ENCODE measurements at regions not wholly inside any gene's neighbourhood (a gene's known extent, or its start where the extent isn't known, plus 50 kb on each side); places are given as distances from the start of the nearest gene placed in this dataset.

DNA sequence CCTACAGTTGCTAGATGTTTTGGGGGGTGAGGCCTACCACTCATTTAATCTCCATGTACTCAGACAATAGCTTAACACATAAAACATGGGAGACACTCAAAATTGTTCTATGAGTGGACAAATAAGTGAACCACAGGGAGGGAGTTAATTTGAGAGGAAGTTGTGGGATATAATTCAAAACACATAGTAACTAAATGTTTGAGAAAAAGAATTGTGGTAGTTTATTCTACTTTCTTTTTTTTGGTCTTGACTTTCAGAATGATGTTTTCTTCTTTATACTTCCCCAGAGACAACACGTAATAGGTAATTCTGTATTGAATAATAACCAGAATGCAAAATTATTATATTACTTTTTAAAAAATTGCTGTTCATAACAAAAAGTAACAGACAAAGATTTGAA, 453.8 kb downstream of the RFPL4B start:
- DNase-seq (ENCODE audit: low spot score), result no peak

DNA sequence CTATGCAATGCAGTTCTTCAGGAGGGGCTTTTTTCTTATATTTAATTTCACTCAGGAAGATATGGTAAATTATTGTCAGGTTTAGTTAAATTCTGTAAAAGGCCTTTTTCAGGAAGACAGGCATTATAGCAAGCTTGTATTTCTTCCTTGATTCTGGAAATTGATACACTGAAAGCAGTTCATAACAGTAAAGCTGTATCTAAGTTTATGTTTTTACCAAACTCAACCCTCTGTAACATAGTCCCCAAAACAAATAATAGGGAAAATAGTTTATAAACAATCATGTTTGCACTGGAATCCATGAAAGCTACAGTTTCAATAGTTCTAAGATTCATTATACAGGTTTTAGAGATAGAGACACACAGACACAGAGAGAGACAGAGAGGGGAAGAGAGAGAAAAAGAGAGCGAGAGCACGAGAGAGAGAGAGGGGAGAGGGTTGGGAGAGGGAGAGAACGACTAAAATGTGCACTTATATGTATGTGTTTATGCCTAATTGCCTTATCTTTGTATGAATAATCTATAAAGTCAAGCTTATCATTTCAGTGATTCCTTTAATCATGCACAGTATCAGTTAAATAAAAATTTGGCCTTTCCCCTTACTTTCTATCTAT, 454.4 kb downstream of the RFPL4B start:
- no peak for DNase-seq (ENCODE audit: low spot score)

DNA sequence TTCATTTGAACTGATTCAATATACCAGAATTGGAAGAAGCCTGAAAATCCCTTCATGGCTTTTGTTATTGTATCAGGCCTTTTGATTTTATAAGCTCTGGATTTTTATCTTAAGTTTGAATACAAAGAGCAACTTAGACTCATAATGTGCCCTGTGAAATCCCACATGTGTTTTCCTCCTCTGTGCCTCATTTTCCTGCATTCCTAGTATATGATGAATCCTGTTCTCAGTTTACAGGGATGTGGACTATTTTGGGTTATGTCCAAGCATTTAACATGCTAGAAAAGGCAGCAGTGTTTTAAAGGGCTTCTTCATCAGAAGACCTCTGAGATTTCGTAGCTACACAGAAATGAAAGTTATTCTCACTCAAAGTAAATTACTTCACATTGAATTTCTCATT, 455.0 kb downstream of the RFPL4B start:
- DNase-seq (ENCODE audit: low spot score), result no peak

DNA sequence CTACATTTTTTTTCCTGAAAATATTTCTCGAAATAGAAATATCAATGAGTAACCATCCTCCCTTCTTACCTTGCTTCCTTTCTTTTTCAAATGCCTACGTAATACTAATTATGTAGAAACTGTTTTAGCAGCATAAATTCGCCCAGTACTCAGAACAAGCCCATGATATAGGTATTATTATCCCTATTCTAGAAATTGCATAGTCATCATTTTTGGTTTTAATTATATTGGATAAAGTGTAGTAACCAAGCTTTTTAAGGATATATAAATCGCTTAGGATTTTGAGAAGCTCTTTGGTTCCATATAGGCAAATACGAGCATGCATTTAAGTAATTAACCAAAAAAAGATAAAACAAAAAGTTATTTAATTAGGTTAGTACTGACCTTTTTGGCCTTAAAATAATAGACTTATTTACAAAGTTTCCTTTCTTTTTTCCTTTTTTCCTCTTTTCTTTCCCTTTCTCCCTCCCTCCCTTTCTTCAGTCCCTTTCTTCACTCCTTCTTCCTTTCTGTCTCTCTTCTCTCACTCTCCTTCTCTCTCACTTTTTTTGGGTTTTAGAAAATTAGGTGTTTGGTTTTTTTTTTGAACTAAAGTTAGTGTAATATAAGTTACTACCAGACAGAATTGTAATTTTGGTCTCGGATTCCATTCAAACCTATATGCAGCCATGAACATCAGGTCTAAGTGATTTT, 457.7 kb downstream of the RFPL4B start:
- no peak for DNase-seq (ENCODE audit: low spot score)

DNA sequence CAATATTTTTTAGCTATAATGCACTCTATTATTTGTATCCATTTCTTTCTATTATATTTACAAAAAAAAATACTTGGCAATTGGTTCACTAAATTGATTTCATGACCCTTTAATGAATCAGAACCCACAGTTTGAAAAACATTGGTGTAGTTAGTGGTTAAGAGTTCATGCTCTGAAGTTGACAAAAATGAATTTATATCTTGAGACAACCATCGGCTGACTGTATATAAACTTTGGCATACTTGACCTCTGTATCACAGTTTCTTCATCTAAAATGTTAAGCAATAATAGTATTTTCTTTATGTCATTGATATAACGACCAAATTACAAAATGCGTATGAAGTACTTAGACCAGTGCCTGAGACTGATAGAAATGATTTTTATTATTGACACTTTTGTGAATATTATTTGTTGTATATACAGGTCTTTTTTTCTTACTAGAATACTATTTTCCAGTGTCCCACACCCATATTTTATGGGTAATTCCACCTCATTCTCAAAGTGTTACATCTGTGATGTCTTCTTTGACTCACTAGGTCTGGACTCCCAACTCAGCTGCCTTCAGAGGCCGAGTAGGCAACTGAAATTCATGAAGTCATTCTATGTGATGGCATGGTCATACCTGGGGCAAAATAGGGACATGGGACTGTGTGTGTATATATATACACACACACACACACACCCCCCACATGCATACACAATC, 459.2 kb downstream of the RFPL4B start:
- DNase-seq (ENCODE audit: low spot score), result no peak

DNA sequence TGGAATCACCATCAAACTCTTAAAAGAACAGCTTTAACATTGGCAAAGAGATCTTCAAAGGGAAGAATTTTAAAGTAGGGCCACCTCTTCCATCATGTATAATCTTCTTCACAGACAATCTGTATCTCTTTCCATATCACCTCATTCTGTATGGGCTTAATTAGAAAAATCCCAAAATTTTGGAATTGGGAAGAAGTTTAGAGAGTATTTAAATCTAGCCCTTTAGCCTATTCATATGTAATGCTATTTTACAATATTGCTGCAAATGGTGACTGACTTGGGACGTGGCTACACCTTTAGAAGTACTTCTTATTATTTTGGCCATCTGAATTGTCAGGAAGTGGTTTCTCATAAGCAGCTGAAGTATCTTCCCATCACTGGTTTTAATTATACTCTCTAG, 474.3 kb downstream of the RFPL4B start:
- no peak for DNase-seq (ENCODE audit: low spot score)

DNA sequence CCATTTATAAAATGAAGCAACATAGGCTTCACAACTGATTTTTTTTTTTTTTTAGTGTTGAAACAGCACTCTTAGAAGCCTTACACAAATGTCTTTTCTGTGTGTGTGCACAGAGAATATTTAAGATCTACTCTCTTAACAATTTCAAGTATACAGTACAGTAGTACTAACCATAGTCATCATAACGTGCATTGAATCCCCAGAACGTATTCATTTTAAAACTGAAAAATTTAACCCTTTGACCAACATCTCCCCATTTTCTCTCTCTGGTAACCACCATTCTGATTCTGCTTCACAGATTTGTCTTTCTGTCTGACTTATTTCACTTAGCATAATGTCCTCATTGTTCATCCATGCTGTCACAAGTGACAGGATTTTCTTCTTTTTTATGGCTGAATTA, 475.6 kb downstream of the RFPL4B start:
- no peak for DNase-seq (ENCODE audit: low spot score)

DNA sequence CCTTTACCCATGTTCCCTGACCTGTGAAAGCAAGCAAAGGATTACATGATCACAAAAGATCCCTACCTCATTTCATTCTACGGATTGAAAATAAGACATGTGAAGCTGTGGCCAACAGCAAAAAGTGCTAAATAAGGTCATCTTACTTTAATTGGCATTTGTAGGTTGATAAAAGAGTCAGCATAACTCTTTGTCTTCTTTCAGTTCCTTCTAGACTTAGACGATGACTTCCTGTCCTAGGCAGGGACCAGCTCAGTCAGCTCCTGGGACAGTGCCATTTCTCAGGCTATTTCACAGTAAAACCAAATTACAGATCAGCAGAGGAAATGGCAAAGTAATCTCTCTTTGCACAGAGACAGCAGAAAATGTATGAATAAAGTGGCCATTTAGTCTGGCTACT, 480.7 kb downstream of the RFPL4B start:
- DNase-seq (ENCODE audit: low spot score), result no peak

DNA sequence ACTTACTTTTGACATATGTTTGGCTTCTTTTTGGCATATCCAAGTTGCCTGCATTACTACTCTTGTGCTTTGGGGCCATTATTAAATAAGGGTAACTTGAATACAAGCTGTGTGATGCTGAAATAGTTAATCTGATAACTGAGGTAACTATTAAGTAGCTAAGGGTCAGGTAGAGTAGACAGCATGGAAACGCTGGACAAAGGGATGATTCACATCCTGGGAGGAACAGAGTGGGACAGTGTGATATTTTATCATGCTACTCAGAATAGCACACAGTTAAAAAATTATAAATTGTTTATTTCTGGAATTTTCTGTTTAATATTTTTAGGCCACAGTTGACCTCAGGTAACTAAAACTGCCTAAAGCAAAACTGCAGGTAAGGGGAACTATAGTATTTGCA, 483.9 kb downstream of the RFPL4B start:
- DNase-seq (ENCODE audit: low spot score), result no peak

DNA sequence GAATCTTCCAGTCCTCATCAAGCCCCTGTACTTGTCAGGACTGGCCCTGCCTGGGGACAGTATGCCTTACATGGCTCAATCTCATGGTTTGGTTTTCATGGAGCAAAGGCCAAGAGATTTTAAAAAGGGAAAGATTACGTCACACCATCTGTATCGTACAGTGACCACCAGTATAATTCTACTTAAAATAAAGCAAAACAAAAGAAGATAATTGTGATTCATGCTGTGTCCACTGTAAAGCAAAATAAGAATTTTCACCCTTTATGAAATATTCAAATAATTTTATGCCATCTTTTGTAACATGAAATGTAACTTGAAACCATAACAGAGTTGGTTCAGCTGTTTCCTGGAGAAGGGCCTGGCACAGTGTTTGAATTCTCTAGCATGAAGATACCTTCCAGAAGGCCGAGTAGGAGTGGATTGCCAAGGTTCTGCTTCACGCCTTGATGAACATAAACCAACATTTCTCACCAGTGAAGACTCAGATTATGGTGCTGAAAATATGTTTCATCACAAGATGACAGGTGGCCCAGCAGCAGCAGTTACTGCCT, 486.5 kb downstream of the RFPL4B start:
- no peak for DNase-seq (ENCODE audit: low spot score)

DNA sequence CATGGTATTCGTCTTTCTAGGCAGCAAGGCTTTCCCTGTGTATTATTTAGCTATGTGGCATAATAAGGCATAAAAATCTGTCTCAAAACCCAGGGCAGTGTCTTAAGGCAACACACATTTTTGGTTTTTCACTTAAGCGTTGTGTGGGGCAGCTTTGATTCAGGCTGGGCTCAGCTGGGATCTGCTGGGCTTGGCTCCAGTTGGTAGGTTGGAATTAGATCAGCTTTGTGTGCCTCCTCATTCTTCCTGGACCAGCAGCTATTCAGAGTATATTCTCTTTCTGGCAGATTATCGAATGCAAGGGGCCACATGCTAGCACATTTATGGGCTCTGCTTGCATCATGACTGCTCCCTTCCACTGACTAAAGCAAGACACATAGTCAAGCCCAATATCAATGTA, 487.9 kb downstream of the RFPL4B start:
- no peak for DNase-seq (ENCODE audit: low spot score)

DNA sequence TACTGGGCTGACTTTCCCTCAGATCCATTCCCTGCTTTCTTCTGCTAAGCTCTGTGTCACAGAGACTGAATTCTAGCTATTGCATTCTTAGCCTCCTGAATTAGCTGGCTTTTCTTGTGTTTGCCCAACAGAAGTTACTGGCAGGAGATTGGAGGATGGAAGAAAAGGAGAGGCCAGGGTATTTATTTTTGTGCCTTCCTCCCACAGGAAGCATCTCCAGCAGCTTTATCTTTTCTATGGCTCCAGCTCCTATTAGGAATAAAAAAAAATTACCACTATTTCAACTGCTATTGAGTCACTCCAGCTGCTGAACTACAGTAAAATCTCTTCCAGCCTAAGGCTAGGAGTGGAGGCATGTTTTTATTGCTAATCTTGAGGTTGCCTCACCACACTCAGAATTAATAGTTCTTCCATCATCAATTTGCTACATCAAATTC, 492.4 kb downstream of the RFPL4B start:
- DNase-seq (ENCODE audit: low spot score), result no peak

DNA sequence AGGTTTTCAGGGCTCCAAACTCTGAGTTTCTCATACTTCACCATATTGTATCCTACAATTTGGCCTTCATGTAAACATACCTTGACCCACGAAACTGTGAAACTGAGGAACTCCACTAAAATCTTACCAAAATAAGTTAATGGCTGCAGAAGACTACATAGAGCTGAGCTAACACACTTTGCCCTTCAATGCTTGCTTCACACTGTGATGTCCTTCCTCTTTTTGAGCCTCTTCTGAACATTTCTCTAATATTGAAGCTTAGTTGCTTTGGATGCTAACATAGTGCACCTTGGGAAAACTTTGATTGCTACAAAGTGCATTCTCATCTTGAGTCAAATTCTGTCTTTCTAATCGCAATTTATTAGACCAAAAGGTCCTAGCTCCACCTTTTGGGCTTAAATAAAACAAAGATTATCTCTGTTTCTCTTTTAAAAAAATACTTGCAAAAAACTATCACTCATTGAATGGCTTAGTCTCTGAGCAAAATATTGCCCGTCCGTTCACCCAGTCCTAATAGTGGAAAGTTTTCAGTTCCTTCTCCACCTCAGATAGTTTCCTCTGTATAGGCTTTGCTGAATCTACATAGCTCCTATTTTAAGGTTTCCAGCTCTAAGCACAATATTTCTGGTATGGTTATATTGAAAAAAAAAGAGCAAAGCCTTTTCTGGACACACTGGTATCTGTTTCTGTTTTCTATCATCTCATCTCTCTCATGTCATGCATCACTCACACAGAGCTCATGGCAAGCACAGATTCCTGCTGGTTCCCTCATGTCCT, 494.6 kb downstream of the RFPL4B start:
- no peak for DNase-seq (ENCODE audit: low spot score)

DNA sequence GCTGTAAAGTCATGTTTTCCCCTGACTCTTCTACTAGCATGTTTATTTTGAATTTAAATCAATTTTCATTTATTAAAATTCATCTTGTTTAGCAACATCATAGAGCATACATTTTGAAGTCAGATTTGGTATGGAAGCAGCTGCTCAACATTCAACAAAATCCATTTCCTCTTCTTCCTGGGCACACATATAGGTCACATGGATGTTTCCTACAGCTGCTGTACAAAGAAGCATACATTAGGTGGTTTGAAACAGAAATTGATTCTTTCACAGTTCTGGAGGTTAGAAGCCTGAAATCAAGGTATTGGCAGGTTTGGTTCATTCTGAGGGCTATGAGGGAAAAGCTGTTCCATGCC, 495.2 kb downstream of the RFPL4B start:
- no peak for DNase-seq (ENCODE audit: low spot score)

DNA sequence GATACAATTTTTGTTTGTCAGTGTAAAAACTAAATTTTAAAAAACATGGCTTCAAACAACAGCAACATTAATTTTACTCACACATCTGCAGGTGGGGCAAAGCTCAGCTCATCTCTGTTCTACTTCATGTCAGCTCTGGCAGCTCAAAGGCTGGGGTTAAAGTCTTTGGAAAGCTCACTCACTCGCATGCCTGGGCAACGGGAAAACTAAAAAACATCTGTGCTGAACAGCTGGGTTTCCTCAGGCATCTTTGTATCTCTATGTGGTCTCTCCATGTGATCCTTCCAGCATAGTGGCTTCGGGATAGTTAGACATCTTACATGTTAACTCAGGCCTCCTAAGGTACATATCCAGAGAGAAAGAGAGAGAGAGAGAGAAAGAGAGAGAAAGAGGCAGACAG, 499.6 kb downstream of the RFPL4B start:
- DNase-seq (ENCODE audit: low spot score), result no peak

DNA sequence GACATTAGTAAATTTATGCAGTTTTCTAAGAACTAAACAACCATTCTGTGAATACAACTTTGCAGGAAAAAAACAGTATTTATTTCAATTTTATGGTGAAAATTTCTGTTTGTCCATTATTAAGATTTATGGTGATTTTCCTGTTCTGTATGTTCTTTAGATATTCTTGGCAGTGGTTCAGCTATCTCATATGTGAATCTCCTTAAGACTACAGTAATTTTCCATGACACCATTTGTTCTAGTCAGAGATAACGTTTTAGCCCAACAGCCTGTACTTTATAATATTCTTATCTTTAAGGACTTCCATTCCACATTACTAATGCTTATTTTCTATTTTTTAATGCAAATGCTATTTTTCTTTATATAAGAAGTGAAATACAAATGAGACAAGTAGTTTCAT, 504.0 kb downstream of the RFPL4B start:
- no peak for DNase-seq (ENCODE audit: low spot score)

DNA sequence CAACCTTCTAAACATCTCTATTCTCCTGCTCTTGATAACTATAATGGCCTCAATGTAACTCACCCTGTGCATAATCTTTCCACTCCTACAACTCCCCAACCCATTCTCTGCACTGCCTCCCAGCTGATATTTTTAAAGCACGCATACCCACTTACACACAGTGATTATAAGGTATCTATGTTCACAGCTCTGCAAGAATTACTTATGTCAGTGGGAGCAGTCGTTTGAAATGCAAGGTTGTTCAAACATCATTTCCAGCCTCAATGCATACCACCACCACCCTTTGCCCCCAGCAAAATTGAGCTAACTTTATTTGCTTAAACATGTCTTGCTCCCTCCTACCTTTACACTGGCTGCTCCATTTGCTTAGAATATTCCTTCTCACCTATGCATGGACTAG, 506.0 kb downstream of the RFPL4B start:
- DNase-seq (ENCODE audit: low spot score), result no peak

DNA sequence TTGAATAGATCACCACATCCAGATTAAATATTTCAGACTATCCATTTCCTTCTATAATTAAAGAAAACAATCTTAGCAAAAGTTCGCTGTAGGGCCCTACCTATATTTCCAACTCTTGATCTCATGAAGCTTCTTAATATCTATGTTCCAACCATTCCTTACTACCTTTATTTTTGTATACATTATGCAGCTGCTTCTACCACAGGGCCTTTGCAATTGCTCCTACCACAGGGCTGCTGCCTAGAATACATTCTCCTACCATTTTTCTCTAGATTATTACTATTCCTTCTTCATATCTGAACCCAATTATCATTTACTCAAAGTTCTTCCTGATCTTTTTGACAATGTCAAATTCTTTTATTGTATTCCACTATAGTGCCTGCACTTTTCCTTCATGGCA, 516.6 kb downstream of the RFPL4B start:
- no peak for DNase-seq (ENCODE audit: low spot score)

DNA sequence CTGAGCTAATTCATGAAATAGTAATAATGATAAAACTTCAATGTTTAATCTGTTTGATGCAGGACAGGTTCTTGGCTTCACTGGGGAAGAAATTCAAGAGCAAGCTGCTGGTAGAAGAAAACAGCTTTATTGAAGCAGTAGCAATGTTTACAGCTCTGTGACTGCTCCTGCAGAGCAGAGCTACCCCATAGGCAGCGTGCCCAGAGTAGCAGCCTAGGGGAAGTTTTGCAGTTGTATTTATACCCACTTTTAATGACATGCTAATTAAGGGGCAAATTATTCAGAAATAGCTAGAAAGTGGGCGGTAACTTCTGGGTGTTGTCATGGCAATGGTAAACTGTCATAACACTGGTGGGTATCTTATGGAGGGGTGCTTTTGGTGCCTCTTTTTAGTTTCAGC, 518.0 kb downstream of the RFPL4B start:
- DNase-seq (ENCODE audit: low spot score), result no peak

DNA sequence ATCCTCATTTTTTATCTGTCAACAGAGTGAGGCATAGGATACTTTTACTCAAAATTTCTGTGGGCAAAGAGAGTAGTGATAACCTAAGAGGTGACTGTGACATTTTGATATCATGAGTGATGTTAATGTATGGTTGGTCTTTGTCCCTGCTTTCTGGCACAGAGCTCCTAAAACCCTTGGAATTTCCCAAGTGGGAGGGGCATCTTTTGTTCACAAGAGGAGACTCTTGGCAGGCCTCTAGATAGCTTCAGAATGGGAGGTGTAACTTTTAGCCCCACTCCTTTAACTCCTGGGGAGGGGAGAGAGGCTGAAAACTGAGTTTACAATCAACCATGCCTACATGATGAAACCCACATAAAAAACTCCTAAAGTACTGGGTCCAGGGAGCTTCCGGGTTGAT, 527.8 kb downstream of the RFPL4B start:
- no peak for DNase-seq (ENCODE audit: low spot score)

DNA sequence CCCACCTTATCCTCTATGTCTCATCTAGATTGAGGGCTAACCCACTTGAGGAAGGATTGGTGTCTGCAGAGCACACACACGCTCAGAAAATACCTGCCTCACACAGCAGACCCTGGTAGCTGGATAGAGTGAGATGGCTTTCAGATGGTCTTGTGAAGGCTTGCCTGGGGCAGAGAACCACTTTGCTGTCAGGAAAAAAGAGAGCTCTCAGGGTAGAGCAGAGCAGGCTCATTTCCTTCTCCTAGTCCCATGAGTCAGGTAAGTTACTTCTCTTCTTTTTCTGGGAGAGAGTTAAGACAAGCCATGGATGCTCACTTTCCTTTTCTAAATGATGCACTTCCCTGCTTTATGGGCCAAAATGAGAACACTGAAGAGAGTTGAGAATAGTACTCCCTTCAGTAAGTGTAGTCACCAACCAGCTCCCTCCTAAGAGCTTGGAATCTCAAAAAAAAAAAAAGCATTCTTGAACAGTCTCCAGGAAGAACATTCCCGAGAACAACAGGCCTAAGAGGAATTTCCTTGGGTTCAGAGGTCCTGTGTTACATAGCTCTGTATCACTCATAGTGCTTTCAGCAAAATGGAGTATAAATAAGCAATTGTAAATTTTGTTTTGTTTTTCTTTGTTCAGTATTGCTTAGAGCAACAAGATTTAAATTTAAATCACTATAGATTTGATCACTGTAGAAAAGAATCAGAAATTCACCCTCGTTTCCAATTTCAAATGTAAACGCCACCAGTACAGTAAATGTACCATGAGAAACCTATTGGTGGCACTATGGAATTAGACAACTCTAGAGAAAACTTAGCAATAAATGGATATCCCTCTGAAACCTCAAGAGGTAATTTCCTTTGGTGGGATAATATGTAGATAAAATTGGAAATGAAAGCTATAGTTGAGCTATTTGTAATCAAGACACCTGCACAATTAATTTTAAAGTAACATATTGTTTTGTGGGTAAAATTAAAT, 530.3 kb downstream of the RFPL4B start:
- no peak for DNase-seq (ENCODE audit: low spot score)
